Esophagus squamous epithelium (tissue), 4 donors: ENCODE measurements at regions not wholly inside any gene's neighbourhood (a gene's known extent, or its start where the extent isn't known, plus 50 kb on each side); places are given as distances from the start of the nearest gene placed in this dataset.

ENCODE experiments used
- POLR2A ChIP-seq, 4 donors: fragments of 450-650 bp; IDR thresholded peaks; one replicate each; pipeline ENCODE4 v1.6.1; 2017; ENCODE audit warnings: antibody characterized with exemption in 4 of 4, mild to moderate bottlenecking in 4 of 4, moderate library complexity in 3 of 4
- TF ChIP-seq, protein P1 (sequence below), 6 experiments: fragments of 450-650 bp in 4 of 6; fragments of 200-600 bp in 2 of 6; sonication (generic) in 2 of 6; IDR thresholded peaks; one replicate each; pipeline ENCODE4 v1.5.1; 2016 to 2019; ENCODE audit warnings: antibody characterized with exemption in 6 of 6, mild to moderate bottlenecking in 4 of 6, moderate library complexity in 4 of 6

DNA sequence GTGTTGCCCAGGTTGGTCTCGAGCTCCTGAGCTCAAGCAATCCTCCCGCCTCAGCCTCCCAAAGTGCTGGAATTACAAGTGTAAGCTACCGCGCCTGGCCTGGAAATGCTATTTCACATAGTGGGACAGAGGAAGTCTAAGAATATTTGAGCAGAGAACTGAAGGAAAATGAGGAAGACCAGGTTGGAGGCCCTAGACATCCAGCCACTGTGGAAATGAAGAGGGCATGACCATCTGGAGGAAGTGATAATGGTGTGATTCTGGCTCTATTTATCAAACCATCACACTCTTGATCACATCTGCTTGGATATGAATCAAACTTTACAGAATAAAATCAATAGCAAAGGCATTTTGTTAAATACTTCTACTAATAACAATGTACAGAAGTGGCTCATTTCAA lies 65.9 kb upstream of the ARHGEF3 start:
- no peak for TF ChIP-seq POLR2A (IDR thresholded peaks at IDR 0.05)
- TF ChIP-seq, protein P1, sequence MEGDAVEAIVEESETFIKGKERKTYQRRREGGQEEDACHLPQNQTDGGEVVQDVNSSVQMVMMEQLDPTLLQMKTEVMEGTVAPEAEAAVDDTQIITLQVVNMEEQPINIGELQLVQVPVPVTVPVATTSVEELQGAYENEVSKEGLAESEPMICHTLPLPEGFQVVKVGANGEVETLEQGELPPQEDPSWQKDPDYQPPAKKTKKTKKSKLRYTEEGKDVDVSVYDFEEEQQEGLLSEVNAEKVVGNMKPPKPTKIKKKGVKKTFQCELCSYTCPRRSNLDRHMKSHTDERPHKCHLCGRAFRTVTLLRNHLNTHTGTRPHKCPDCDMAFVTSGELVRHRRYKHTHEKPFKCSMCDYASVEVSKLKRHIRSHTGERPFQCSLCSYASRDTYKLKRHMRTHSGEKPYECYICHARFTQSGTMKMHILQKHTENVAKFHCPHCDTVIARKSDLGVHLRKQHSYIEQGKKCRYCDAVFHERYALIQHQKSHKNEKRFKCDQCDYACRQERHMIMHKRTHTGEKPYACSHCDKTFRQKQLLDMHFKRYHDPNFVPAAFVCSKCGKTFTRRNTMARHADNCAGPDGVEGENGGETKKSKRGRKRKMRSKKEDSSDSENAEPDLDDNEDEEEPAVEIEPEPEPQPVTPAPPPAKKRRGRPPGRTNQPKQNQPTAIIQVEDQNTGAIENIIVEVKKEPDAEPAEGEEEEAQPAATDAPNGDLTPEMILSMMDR (IDR thresholded peaks at IDR 0.05): no peak
